DND-41 (cell line): ENCODE measurements at regions not wholly inside any gene's neighbourhood (a gene's known extent, or its start where the extent isn't known, plus 50 kb on each side); places are given as distances from the start of the nearest gene placed in this dataset.

Source experiments
- CTCF ChIP-seq: IDR thresholded peaks from 2 replicates; pipeline ENCODE4 v1.5.1; 2012; ENCODE audit warnings: borderline replicate concordance, low read length, moderate library complexity, mild to moderate bottlenecking; ENCODE audit not compliant: poor library complexity, severe bottlenecking; ENCODE audit errors: extremely low read depth
- EZH2 ChIP-seq: IDR thresholded peaks from 3 replicates; pipeline ENCODE4 v1.6.1; 2012; ENCODE audit warnings: borderline replicate concordance, low read depth, mild to moderate bottlenecking, moderate library complexity, low read length, inconsistent platforms; ENCODE audit not compliant: severe bottlenecking

GRCh38 chr9:79858508-79858907, 286.7 kb downstream of the TLE4 start:
- TF ChIP-seq CTCF (no peak), EZH2 (no peak)
